ENCODE measurements at regions not wholly inside any gene's neighbourhood (a gene's known extent, or its start where the extent isn't known, plus 50 kb on each side); places are given as distances from the start of the nearest gene placed in this dataset.

GRCh38 chr11:119928047-119928446 is 199.0 kb upstream of the NECTIN1 start:
- H3K79me2 ChIP-seq (replicated peaks; ENCODE audit: insufficient read depth, low read length) = no peaks in the 10 kb centered on the region
- no peaks in the 10 kb centered on the region for H3K9me3 ChIP-seq (ENCODE audit: low read length)
- TF ChIP-seq MXI1 (conservative IDR thresholded peaks at IDR 0.05; ENCODE audit: poor library complexity, severe bottlenecking) (no peak), POLR2AphosphoS5 (IDR thresholded peaks at IDR 0.05) (no peak), RAD21 (conservative IDR thresholded peaks at IDR 0.05) (no peak), CTCF (IDR thresholded peaks at IDR 0.05; ENCODE audit: poor library complexity, severe bottlenecking) (no peak), EP300 (conservative IDR thresholded peaks at IDR 0.05; ENCODE audit: poor library complexity, severe bottlenecking) (no peak), TAF1 (IDR thresholded peaks at IDR 0.05; ENCODE audit: low read depth) (no peak), REST (IDR thresholded peaks at IDR 0.05; ENCODE audit: borderline replicate concordance) (no peak)
- H3K4me2 ChIP-seq (ENCODE audit: low read length) = no peak overlapping the region
- no peak overlapping the region for H3K27ac ChIP-seq (ENCODE audit: low read length)
- no peaks in the 10 kb centered on the region for H3K27me3 ChIP-seq (ENCODE audit: insufficient read depth, low read depth, low read length)
- no peak overlapping the region for H3K9ac ChIP-seq (ENCODE audit: low read length)
- no peak overlapping the region for H2AFZ ChIP-seq (ENCODE audit: low read depth, low read length)
- no peak overlapping the region for H3K4me3 ChIP-seq (ENCODE audit: low read length)
- H3K9me2 ChIP-seq (ENCODE audit: insufficient read depth, low read length) = no peaks in the 10 kb centered on the region
- H3K36me3 ChIP-seq (ENCODE audit: insufficient read depth, low read length) = no peaks in the 10 kb centered on the region
- H3F3A ChIP-seq (ENCODE audit: insufficient read depth, low read length, poor library complexity, severe bottlenecking) = no peaks in the 10 kb centered on the region
- H4K20me1 ChIP-seq (ENCODE audit: insufficient read depth) = no peaks in the 10 kb centered on the region

GRCh38 chr11:119924017-119924416 is 195.0 kb upstream of the NECTIN1 start:
- Histone ChIP-seq H3K27ac (ENCODE audit: low read length) (no peak overlapping the region), H3K36me3 (ENCODE audit: insufficient read depth, low read length) (no peaks in the 10 kb centered on the region), H2AFZ (ENCODE audit: low read depth, low read length) (no peak overlapping the region), H3K4me2 (ENCODE audit: low read length) (no peak overlapping the region), H4K20me1 (ENCODE audit: insufficient read depth) (no peaks in the 10 kb centered on the region), H3F3A (ENCODE audit: insufficient read depth, low read length, poor library complexity, severe bottlenecking) (no peaks in the 10 kb centered on the region), H3K79me2 (replicated peaks; ENCODE audit: insufficient read depth, low read length) (no peaks in the 10 kb centered on the region), H3K27me3 (ENCODE audit: insufficient read depth, low read depth, low read length) (no peaks in the 10 kb centered on the region), H3K9me2 (ENCODE audit: insufficient read depth, low read length) (no peaks in the 10 kb centered on the region), H3K9me3 (ENCODE audit: low read length) (no peaks in the 10 kb centered on the region), H3K4me3 (ENCODE audit: low read length) (no peak overlapping the region), H3K9ac (ENCODE audit: low read length) (no peak overlapping the region)
- TF ChIP-seq RAD21 (conservative IDR thresholded peaks at IDR 0.05) = no peak
- TF ChIP-seq MXI1 (conservative IDR thresholded peaks at IDR 0.05; ENCODE audit: poor library complexity, severe bottlenecking) = no peak
- no peak for TF ChIP-seq REST (IDR thresholded peaks at IDR 0.05; ENCODE audit: borderline replicate concordance)
- TF ChIP-seq POLR2AphosphoS5 (IDR thresholded peaks at IDR 0.05) = no peak
- no peak for TF ChIP-seq SMC3 (conservative IDR thresholded peaks at IDR 0.05; ENCODE audit: poor library complexity)
- no peak for TF ChIP-seq EP300 (conservative IDR thresholded peaks at IDR 0.05; ENCODE audit: poor library complexity, severe bottlenecking)
- TF ChIP-seq CTCF (IDR thresholded peaks at IDR 0.05; ENCODE audit: poor library complexity, severe bottlenecking) = no peak
- TF ChIP-seq EZH2 (IDR thresholded peaks at IDR 0.05; ENCODE audit: borderline replicate concordance, insufficient read depth, low read length, poor library complexity, severe bottlenecking) = no peak
- TF ChIP-seq TAF1 (IDR thresholded peaks at IDR 0.05; ENCODE audit: low read depth) = no peak
